K562 (cell line): ENCODE measurements at regions not wholly inside any gene's neighbourhood (a gene's known extent, or its start where the extent isn't known, plus 50 kb on each side); places are given as distances from the start of the nearest gene placed in this dataset.

Source experiments
- ATAC-seq: fragments of 200-7000 bp; cut with Tn5 transposase; 3 replicates; pipeline ENCODE4 v1.9.1; 2020; ENCODE audit warnings: moderate library complexity
- BruUV-seq: library from RNA; stranded (reverse); fragments of 400-500 nt; replicated peaks from 2 replicates; lab custom pipeline; 2021; lab: Mats Ljungman, UMichigan
- CTCF ChIA-PET: fragments of 300-600 bp; formaldehyde crosslinking; extraction: SDS; loops from one replicate; lab custom pipeline; 2021; ENCODE audit warnings: low intra/inter-chr PET ratio; lab: Yijun Ruan, JAX
- POLR2A ChIA-PET: fragments of 300-600, 350-650 bp; sonication (Branson Sonifier 250); formaldehyde crosslinking; extraction: SDS; loops from one replicate; lab custom pipeline; 2021; ENCODE audit warnings: antibody characterized with exemption, inconsistent platforms; lab: Yijun Ruan, JAX
- DNase-seq, 4 experiments: peaks; one replicate each; pipeline versions ENCODE4 v3.0.0 to v3.0.0-alpha.2; 2011 to 2018; ENCODE audit warnings: low spot score in 3 of 4, mixed read lengths in 3 of 4; ENCODE audit errors: extremely low read depth in 1 of 4
- FAIRE-seq: peaks from 2 replicates; lab custom pipeline; 2011; peaks lifted over from hg19 to GRCh38; lab: Jason Lieb, UNC
- H2AFZ ChIP-seq: 2 replicates; pipeline ENCODE4 v1.6.0; 2011; ENCODE audit warnings: low read depth, low read length, control low read depth, inconsistent platforms
- H3K27ac ChIP-seq: fragments of 200-600 bp; 3 replicates; pipeline ENCODE4 v1.8.0; 2011; ENCODE audit warnings: low read depth, mild to moderate bottlenecking, control low read depth, inconsistent platforms, low read length, moderate library complexity, mixed read lengths; ENCODE audit errors: extremely low read depth
- H3K27me3 ChIP-seq, 2 experiments: fragments of 300-600 bp in 1 of 2; 2 replicates in 1 of 2; 3 replicates in 1 of 2; pipeline versions ENCODE4 v1.6.0 to v1.8.0; 2011; ENCODE audit warnings: inconsistent platforms in 2 of 2, low read length in 2 of 2, mild to moderate bottlenecking in 1 of 2, mixed read lengths in 1 of 2, moderate library complexity in 1 of 2; ENCODE audit not compliant: control insufficient read depth in 2 of 2, insufficient read depth in 2 of 2
- H3K36me3 ChIP-seq: fragments of 300-600 bp; 3 replicates; pipeline ENCODE4 v1.8.0; 2011; ENCODE audit warnings: mild to moderate bottlenecking, low read length, inconsistent platforms; ENCODE audit not compliant: control insufficient read depth, insufficient read depth
- H3K4me1 ChIP-seq, 2 experiments: fragments of 200-600 bp in 1 of 2; replicated peaks in 1 of 2; 2 replicates in 1 of 2; 3 replicates in 1 of 2; pipeline versions ENCODE4 v1.5.1 to v1.8.0; 2011; ENCODE audit warnings: inconsistent platforms in 2 of 2, low read length in 2 of 2, mild to moderate bottlenecking in 1 of 2, mixed read lengths in 1 of 2, moderate library complexity in 1 of 2; ENCODE audit not compliant: control insufficient read depth in 2 of 2, insufficient read depth in 2 of 2
- H3K4me2 ChIP-seq: 2 replicates; pipeline ENCODE4 v1.6.1; 2011; ENCODE audit warnings: low read length, control low read depth, inconsistent platforms, mixed read lengths; ENCODE audit not compliant: insufficient read depth
- H3K4me3 ChIP-seq: fragments of 200-600 bp; sonication (generic), shearing (Covaris generic); 2 replicates; pipeline ENCODE4 v1.5.1; 2016; ENCODE audit warnings: control low read depth, inconsistent platforms
- H3K79me2 ChIP-seq: fragments of 200-600 bp; 3 replicates; pipeline ENCODE4 v1.8.0; 2011; ENCODE audit warnings: low read length, inconsistent platforms; ENCODE audit not compliant: control insufficient read depth, insufficient read depth
- H3K9ac ChIP-seq, 2 experiments: 2 replicates each; pipeline versions ENCODE4 v1.6.0 to v1.6.1; 2011; ENCODE audit warnings: low read depth in 2 of 2, low read length in 2 of 2, control low read depth in 1 of 2, inconsistent platforms in 1 of 2, mild to moderate bottlenecking in 1 of 2, mixed read lengths in 1 of 2; ENCODE audit not compliant: insufficient read depth in 1 of 2
- H3K9me1 ChIP-seq: one replicate; pipeline ENCODE4 v1.6.0; 2011; ENCODE audit warnings: inconsistent platforms, mild to moderate bottlenecking, low read length, moderate library complexity; ENCODE audit not compliant: control insufficient read depth, insufficient read depth
- H3K9me3 ChIP-seq: replicated peaks from 2 replicates; pipeline ENCODE4 v1.5.1; 2011; ENCODE audit warnings: low read depth, low read length, inconsistent platforms; ENCODE audit not compliant: control insufficient read depth, insufficient read depth
- H4K20me1 ChIP-seq: replicated peaks from 2 replicates; pipeline ENCODE4 v1.6.1; 2011; ENCODE audit warnings: low read length, inconsistent platforms, mixed read lengths; ENCODE audit not compliant: control insufficient read depth, insufficient read depth
- E2F8 ChIP-seq: fragments of 450-650 bp; IDR thresholded peaks from 2 replicates; pipeline ENCODE4 v1.7.1; 2018; ENCODE audit warnings: mild to moderate bottlenecking, low read depth; ENCODE audit not compliant: partially characterized antibody
- ELK1 ChIP-seq: sonication (generic); formaldehyde crosslinking; IDR thresholded peaks from 2 replicates; pipeline ENCODE4 v1.8.1; 2022; ENCODE audit warnings: missing genetic modification reagents
- HLTF ChIP-seq: fragments of 450-650 bp; IDR thresholded peaks from 2 replicates; pipeline ENCODE4 v1.6.1; 2016
- HOXB6 ChIP-seq: fragments of 250-450 bp; sonication (Bioruptor Pico); IDR thresholded peaks from 2 replicates; pipeline ENCODE4 v1.5.1; 2022; ENCODE audit warnings: mild to moderate bottlenecking, borderline replicate concordance
- SMAD4 ChIP-seq: fragments of 250-450 bp; sonication (Bioruptor Pico); conservative IDR thresholded peaks from 2 replicates; pipeline ENCODE4 v1.8.0; 2021; ENCODE audit warnings: inconsistent platforms, mild to moderate bottlenecking, moderate library complexity
- TFAP4 ChIP-seq: sonication (generic); formaldehyde crosslinking; IDR thresholded peaks from 2 replicates; pipeline ENCODE4 v1.8.0; 2022; ENCODE audit warnings: missing genetic modification reagents, mild to moderate bottlenecking, moderate library complexity, borderline replicate concordance
- ZC3H4 ChIP-seq: sonication (generic); formaldehyde crosslinking; IDR thresholded peaks from 2 replicates; pipeline ENCODE4 v1.9.0; 2021; ENCODE audit warnings: missing genetic modification reagents, borderline replicate concordance
- WGBS: fragments of 100-300 bp; shearing (Covaris generic); methylation state at CpG from one replicate; pipeline ENCODE4 v1.1.6; 2016; ENCODE audit warnings: low coverage, mixed read lengths; ENCODE audit not compliant: insufficient coverage; ENCODE audit errors: missing lambda C conversion rate; 5-methylcytosine and 5-hydroxymethylcytosine counted together
- in situ Hi-C: fragments of 300-500 bp; cut with MboI; formaldehyde crosslinking; loops from 4 replicates; pipeline ENCODE4 v1.15.0; 2018; ENCODE audit warnings: inconsistent platforms, mixed read lengths
- intact Hi-C: fragments of 100-400 bp; cut with micrococcal nuclease; formaldehyde crosslinking; loops from 2 replicates; pipeline ENCODE4 v1.14.2; 2022

- TF ChIP-seq ELK1 (CRISPR knock-in tag) = no peak
- TF ChIP-seq SMAD4 (CRISPR knock-in tag) = no peak
- TF ChIP-seq HOXB6 (CRISPR knock-in tag) = no peak
- TF ChIP-seq, all 486 proteins: peak for 0
These were observed 431.2 kb upstream of the THBS1 start (continued) for GRCh38 chr15:39149636-39150150.

GRCh38 chr15:39151545-39151944, 429.3 kb upstream of the THBS1 start:
- no peak overlapping the region for H2AFZ ChIP-seq
- FAIRE-seq = no peak
- no peaks in the 10 kb centered on the region for H3K79me2 ChIP-seq
- no peaks in the 10 kb centered on the region for H4K20me1 ChIP-seq
- ChIA-PET POLR2A (interaction anchor here (0.9 kb wide), 1 partner anchor 13 kb away, joined by 3 read pairs; no protein-coding TSS in a partner anchor), CTCF (no interaction called here)
- H3K4me2 ChIP-seq = no peak overlapping the region
- ATAC-seq = no peak
- no peak overlapping the region for H3K9ac ChIP-seq
- H3K4me1 ChIP-seq = no peaks in the 10 kb centered on the region
- intact Hi-C loops (no loop called here), in situ Hi-C loops (no loop called here)
- no TSS peak for BruUV-seq
- no peak overlapping the region for H3K27ac ChIP-seq
- DNase-seq = no peak
- H3K9me3 ChIP-seq = no peaks in the 10 kb centered on the region
- 6% methylated on average over 2 of the region's 2 CpGs for WGBS
- H3K9me1 ChIP-seq = no peaks in the 10 kb centered on the region
- H3K36me3 ChIP-seq = no peaks in the 10 kb centered on the region
- H3K27me3 ChIP-seq = peaks cover 3 to 4% of the 10 kb centered on the region in 2 experiments; a peak in 2 of 5 replicates
- TF ChIP-seq HLTF (no peak), ZC3H4 (no peak), TFAP4 (CRISPR knock-in tag) (no peak), E2F8 (no peak)
- H3K4me3 ChIP-seq = no peak overlapping the region
